ENCODE measurements at regions not wholly inside any gene's neighbourhood (a gene's known extent, or its start where the extent isn't known, plus 50 kb on each side); places are given as distances from the start of the nearest gene placed in this dataset.

DNA sequence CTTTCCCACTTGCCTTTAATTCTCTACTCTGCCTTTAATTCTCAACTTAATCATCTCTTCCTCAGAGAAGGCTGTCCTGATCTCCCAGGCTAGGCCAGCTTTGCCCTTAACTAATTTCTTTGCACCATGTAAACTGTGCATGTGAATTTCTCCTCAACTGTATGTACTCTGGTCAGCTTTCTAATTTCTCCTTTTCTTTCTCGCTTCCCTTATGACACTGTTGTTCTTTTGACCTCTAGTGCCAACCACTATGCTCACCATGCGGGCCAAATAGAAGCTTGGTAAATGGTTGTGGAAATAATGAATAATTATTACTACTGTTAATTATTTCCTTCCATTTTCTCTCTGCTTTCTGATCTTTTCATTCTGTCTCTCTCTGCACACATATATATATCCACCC is 269.0 kb upstream of the CRBN start:
- TF ChIP-seq CTCF (IDR thresholded peaks at IDR 0.05) (no peak), POLR2A (IDR thresholded peaks at IDR 0.05; ENCODE audit: low read depth) (no peak), EP300 (IDR thresholded peaks at IDR 0.05) (no peak)
